ENCODE measurements at regions not wholly inside any gene's neighbourhood (a gene's known extent, or its start where the extent isn't known, plus 50 kb on each side); places are given as distances from the start of the nearest gene placed in this dataset.

GRCh38 chr14:104373855-104374717 lies 205.5 kb upstream of the C14orf180 start:
- TF ChIP-seq EP300 (IDR thresholded peaks at IDR 0.05; ENCODE audit: low read depth) (no peak), CTCF (IDR thresholded peaks at IDR 0.05) (no peak), POLR2A (IDR thresholded peaks at IDR 0.05) (no peak), POLR2AphosphoS5 (IDR thresholded peaks at IDR 0.05) (no peak)
- 30 to 65% methylated on average over 2 to 32 of the region's 33 CpGs for WGBS, 2 donors (ENCODE audit: low coverage in 1 of 2)

GRCh38 chr14:104374718-104375080 lies 204.9 kb upstream of the C14orf180 start:
- 84% methylated on average over 3 of the region's 3 CpGs; no CpG with 5 or more reads in 1 of the 2 donors for WGBS, 2 donors (ENCODE audit: low coverage in 1 of 2)
- intact Hi-C loops (cut with DNase I; ENCODE audit: low total_unique reads) (no loop called here), in situ Hi-C loops (cut with MboI; ENCODE audit: low pct_ligation_motif_present in 1 of 4, low pct_unique_long_range_greater_than_20kb in 1 of 4, low sequenced_read_pairs in 3 of 4) (no loop called here)
- no peak overlapping the region for H3K27ac ChIP-seq
- H3K4me3 ChIP-seq = no peak overlapping the region
- H3K27me3 ChIP-seq = peaks cover 15% of the 10 kb centered on the region
- no peak for DNase-seq
- no peak for TF ChIP-seq POLR2AphosphoS5 (IDR thresholded peaks at IDR 0.05)
- H3K9me3 ChIP-seq = no peaks in the 10 kb centered on the region
- no peaks in the 10 kb centered on the region for H3K36me3 ChIP-seq
- H3K4me1 ChIP-seq = no peaks in the 10 kb centered on the region

More at GRCh38 chr14:104373855-104374717, 205.5 kb upstream of the C14orf180 start:
- no peaks in the 10 kb centered on the region for H3K9me3 ChIP-seq
- peaks cover 15% of the 10 kb centered on the region for H3K27me3 ChIP-seq
- H3K4me3 ChIP-seq = no peak overlapping the region
- in situ Hi-C loops (cut with MboI; ENCODE audit: low pct_ligation_motif_present in 1 of 4, low pct_unique_long_range_greater_than_20kb in 1 of 4, low sequenced_read_pairs in 3 of 4) (no loop called here), intact Hi-C loops (cut with DNase I; ENCODE audit: low total_unique reads) (no loop called here)
- no peaks in the 10 kb centered on the region for H3K36me3 ChIP-seq
- H3K4me1 ChIP-seq = no peaks in the 10 kb centered on the region
- H3K27ac ChIP-seq = no peak overlapping the region
- no peak for DNase-seq

DNA sequence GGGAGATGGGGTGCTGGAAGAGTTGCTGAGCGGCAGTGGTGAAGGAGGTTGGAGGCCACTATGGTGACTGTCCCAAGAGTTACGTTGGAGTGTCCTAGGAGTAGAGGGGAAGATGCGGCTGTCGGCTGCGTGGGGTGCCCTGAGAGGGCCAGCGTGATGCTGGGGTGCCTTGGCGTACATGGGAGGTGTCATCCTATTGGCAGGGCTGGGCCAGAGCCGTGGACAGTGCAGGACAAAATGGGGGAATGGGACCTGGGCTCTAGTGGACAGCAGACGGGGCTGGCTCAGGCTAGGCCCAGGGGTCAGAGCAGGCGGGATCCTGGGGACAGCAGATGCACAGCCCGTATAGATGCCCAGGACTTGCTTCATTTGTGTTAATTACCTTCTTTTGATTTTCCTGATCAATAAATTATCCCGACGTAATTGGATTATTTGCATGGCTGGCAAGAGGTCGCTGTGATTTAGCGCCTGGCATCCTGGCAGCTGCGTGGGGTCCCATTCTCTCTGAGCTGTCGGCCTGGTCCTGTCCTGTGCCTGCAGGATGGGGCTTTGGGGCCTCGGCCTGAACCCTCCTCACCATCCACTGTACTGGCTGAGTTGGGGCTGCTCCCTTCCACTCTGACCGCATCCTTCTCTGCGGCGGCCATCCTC lies 203.9 kb upstream of the C14orf180 start:
- 89 to 90% methylated on average over 3 to 21 of the region's 21 CpGs for WGBS, 2 donors (ENCODE audit: low coverage in 1 of 2)
- H3K36me3 ChIP-seq = no peaks in the 10 kb centered on the region
- no peaks in the 10 kb centered on the region for H3K9me3 ChIP-seq
- TF ChIP-seq EP300 (IDR thresholded peaks at IDR 0.05; ENCODE audit: low read depth) (no peak), CTCF (IDR thresholded peaks at IDR 0.05) (no peak), POLR2AphosphoS5 (IDR thresholded peaks at IDR 0.05) (no peak), POLR2A (IDR thresholded peaks at IDR 0.05) (no peak)
- in situ Hi-C loops (cut with MboI; ENCODE audit: low pct_ligation_motif_present in 1 of 4, low pct_unique_long_range_greater_than_20kb in 1 of 4, low sequenced_read_pairs in 3 of 4) = no loop called here
- no peak for DNase-seq
- intact Hi-C loops (cut with DNase I; ENCODE audit: low total_unique reads) = no loop called here
- no peak overlapping the region for H3K4me3 ChIP-seq
- peaks cover 15% of the 10 kb centered on the region for H3K27me3 ChIP-seq
- H3K27ac ChIP-seq = no peak overlapping the region
- H3K4me1 ChIP-seq = no peaks in the 10 kb centered on the region

GRCh38 chr14:104376202-104377140 lies 203.1 kb upstream of the C14orf180 start:
- Histone ChIP-seq H3K27ac (no peak overlapping the region), H3K36me3 (no peaks in the 10 kb centered on the region), H3K4me3 (no peak overlapping the region), H3K4me1 (no peaks in the 10 kb centered on the region), H3K27me3 (peaks cover 11% of the 10 kb centered on the region), H3K9me3 (no peaks in the 10 kb centered on the region)
- DNase-seq = no peak
- intact Hi-C loops (cut with DNase I; ENCODE audit: low total_unique reads) = no loop called here
- no peak for TF ChIP-seq POLR2AphosphoS5 (IDR thresholded peaks at IDR 0.05)
- in situ Hi-C loops (cut with MboI; ENCODE audit: low pct_ligation_motif_present in 1 of 4, low pct_unique_long_range_greater_than_20kb in 1 of 4, low sequenced_read_pairs in 3 of 4) = no loop called here
- WGBS, 2 donors (ENCODE audit: low coverage in 1 of 2) = 75 to 79% methylated on average over 11 to 30 of the region's 31 CpGs
